ENCODE measurements at regions not wholly inside any gene's neighbourhood (a gene's known extent, or its start where the extent isn't known, plus 50 kb on each side); places are given as distances from the start of the nearest gene placed in this dataset.

DNA sequence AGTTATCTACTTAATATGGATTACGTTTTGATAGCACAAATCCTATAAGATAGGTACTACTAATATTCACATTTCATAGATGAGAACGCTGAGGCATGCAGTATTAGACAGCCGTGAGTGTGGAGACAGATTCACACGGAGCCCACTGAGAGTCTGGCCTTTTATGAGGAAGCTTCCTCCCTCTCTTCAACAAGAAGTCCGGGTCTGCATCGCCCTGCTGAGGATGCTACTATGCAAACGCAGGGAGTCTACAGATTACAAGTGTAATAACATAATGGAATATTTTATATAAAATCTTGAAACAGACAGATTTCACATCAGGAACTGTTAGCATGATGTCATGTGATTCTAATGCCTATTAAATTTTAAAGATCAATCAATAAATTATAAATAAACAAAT is 255.9 kb upstream of the GLI3 start:
- no peak for DNase-seq (ENCODE audit: low read depth)

DNA sequence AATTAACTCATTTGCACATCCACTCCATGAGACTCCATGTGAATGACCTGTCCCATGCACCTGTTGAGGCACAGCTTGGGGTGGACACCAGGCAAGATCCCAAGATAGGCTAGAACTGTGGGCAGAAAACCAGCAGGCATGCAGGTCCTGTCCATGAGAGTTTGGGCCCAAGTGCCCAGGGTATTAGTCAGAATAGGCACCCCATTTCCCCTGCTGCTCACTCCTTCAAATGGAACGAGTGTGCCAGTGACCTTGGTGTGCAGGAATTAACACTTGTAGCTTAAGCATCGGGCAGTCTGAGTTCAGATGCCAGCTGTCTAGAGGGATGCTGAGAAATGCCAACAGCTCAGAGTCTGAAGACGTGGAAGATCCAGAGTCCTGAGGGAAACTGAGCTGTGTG is 254.1 kb upstream of the GLI3 start:
- DNase-seq (ENCODE audit: low read depth) = no peak

DNA sequence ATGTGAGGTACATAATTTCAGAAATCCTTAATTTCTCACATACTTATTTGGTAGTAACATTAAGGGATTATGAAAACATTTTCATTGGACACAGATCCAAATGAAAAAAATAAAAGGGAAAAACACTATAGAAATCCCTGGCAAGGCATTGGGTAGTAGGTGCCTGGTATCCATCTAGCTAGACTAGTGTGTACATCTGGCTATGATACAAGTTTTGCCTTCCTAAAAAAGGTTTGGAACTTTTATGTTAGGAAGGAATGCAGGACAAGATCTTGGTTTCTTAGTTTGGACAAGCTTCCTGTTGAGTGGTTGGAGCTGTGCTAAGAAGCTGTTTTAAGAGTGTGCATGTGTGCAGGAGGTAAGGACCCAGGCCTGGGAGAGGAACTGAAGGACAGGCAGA is 252.3 kb upstream of the GLI3 start:
- no peak for DNase-seq (ENCODE audit: low read depth)

DNA sequence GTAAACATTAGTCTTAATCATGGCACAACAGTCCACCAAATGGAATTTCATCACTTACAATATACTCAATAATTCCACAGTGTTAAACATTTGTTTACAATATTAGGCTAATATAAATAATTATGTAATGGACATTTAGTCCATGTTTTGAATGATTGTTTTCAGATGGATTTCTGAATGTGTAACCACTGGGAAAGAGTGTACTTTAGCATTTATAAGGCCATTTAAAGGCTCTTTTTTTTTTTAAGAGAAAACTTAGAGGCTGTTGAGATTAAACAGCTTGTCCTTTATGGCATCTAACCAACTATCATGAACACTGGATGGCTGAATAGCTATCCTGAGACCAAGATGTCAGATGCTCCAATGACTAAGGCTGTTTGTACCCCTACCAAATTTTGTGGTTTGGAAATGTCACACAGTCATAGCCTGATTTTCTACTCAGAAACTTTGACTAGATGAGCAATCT is 248.3 kb upstream of the GLI3 start:
- DNase-seq (ENCODE audit: low read depth) = no peak

DNA sequence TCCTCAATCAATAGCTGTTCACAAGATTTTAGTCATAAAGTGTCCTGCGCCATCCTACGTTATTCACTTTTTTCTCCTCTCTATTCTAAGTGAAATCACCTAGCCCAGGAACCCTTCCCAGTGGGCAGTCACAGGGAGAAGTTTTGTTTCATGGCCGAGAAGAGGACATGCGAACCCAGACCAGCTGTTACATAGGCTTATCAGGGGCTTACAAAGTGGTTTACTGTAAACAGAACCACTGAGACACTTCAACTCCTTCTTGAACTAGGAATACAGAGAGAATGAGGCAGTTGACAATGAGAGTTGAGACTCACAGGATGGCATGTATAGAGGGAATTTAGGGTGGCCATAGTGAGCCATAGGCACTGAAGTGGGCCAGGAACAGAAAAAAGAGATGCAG is 246.9 kb upstream of the GLI3 start:
- DNase-seq (ENCODE audit: low read depth) = no peak

DNA sequence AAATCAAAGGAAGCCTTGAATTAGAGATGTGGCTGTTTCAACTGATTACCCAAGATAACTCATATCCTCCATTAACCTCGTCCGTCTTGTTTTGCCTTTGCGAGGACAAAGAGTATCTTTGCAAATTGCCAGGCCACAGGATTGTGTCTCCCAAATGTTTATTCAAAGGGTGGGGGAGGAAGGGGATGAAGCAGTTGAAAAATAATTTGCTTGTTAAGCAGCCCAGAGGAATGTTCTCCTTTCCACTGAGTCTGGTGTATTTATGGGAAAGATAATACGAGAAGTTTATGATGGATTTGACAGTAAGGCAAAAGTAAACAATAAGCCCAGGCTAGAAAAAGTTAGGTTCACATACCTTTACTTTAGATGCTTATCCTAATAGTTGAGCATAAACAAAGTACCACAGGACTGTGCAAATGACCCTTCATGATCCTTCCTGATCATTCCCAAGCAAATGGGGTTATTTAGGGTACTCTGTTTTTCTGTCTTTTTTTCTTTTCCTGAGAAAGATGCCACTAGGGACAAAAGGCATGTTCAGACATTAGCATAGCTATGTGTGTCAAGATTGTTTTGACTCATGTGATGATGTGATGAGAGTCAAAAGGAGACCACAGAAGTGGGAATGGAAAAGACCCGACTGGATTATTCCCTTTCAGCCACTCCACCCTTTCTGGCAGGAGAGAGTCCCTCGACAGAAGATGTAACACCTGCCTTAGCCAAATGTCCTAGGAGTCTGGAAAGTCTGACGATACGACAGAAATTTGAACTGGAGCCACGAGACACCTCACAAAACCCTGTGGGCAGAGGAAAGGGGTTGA is 243.0 kb upstream of the GLI3 start:
- no peak for DNase-seq (ENCODE audit: low read depth)

DNA sequence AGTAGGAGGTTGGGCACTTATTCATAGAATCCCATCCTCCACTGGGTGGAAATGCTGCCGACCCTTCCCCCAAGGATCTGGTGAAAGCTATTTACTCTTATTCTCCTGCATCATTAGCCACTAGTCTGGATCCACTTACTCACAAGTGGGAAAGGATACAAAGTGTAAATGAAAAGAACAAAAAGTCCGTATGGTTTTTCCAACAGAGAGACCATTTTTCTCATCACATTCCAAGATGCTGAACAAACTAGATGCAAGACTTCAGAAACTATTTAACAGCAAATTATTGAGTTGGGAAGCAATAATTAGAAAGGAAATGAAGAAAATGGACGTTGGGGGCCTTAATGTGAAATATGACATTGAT is 242.4 kb upstream of the GLI3 start:
- no peak for DNase-seq (ENCODE audit: low read depth)

DNA sequence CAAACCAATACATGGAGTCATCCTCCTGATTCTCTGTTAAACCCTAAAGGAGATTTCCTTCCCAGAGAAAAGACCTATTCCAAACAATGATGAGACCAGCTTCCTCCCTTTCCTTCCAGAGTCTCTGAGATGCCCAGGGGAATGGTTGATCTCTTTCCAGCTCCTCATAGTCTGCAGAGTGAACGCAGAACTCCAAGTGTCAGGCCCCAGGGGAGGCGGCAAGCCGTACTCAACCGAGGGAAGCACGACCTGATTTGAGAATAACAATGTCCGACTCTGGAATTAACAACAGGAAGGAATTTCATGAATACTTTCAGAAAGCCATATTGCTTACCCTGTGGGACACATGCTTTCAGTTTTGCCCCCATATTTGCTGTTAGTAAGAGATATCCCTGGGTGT is 241.7 kb upstream of the GLI3 start:
- DNase-seq (ENCODE audit: low read depth) = no peak

DNA sequence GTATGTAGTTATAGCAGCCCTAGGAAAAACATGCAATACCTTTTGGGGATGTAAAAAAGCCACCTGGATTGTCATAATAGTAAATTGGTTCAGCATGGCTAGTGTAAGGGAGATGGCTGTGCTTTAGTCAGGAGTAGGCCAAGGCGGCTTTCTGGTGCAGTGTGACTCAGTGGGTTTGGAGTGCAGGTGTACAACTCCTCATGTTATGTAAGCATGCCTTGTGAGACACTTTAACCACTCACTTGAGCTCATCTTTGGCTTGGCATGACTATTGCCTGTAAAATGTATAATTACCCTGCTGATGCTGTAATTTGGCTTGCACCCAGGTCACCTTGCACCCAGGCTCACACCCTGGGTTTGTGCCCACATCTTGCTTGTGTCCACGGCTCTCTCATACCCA is 239.2 kb upstream of the GLI3 start:
- DNase-seq (ENCODE audit: low read depth) = no peak

DNA sequence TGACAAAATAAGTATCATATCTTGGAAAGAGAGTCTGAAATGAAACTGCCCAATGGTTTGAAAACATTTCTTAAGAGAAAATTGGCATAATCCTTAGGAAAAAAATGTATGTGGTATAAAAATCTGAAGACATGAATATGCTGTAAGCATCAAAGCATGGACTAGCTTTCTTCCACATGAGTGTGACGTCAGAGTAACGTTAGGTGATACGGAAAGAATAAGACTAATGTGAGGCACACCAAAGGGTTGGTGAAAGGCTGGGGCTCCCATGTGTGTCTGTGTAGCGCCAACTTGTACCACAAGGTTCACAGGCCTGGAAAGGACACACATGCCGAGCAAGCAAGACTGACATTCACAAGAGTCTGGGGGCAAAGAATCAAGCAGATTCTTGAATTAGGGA is 238.1 kb upstream of the GLI3 start:
- no peak for DNase-seq (ENCODE audit: low read depth)

DNA sequence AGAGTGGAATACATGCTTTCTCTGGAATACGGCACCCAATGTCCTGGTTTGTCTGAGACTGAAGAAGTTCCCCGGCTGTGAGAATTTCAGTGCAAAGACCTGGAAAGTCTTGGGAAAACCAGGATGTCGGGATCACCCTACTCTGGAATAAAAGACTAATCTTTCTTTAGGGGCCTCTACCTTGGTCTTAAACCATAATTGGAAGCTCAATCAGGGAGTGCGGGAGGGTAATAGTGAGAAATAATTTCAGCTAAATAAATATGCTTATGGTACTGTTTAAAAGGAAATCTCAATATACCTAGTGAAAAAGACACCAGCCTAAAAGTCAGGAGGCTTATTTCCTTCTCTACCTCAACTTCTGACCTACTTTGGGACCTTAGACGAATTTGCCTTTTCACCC is 236.1 kb upstream of the GLI3 start:
- no peak for DNase-seq (ENCODE audit: low read depth)

DNA sequence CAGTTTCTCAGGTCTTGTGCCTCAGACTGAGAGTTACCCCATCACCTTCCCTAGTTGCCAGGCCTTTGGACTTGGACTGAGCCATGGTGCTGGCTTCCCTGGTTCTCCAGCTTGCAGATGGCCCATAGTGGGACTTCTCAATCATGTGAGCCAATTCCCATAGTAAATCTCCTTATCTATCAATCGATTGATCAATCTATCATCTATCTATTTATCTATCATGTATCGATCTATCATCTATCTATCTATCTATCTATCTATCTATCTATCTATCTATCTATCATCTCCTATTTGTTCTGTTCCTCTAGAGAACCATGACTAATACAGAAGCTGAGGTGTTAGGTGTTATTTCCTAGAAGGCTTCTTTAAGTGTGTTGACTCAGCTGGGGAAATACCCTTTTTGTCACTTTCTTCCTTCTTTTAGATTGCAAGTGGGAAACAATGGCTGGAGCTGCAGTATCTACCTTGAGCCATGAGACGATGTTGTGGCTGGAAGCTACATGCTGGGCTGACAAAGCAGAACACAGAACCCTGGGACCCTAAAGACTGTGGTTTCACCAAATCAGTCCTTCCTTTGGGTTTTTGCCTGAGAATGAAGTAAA is 234.7 kb upstream of the GLI3 start:
- DNase-seq (ENCODE audit: low read depth) = no peak

DNA sequence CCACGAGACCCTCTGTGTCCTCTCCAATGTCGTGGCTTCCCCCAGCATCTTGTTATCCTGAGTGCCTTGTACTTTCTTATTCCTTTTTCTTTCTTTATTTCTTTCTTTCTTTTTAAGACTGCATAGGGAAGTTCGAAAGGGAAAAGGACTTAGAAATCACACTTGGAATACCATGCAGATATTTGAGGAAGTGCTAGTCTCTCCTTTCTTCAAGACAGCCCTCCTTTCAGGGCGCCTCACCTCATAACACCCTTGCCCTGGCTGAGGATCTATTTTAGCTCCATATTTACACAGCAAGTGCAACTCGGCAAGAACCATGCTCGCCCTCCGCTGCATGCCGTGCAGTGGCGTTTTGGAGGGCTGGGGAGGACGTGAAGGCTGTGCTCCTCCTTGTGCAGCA is 232.3 kb upstream of the GLI3 start:
- DNase-seq (ENCODE audit: low read depth) = no peak

DNA sequence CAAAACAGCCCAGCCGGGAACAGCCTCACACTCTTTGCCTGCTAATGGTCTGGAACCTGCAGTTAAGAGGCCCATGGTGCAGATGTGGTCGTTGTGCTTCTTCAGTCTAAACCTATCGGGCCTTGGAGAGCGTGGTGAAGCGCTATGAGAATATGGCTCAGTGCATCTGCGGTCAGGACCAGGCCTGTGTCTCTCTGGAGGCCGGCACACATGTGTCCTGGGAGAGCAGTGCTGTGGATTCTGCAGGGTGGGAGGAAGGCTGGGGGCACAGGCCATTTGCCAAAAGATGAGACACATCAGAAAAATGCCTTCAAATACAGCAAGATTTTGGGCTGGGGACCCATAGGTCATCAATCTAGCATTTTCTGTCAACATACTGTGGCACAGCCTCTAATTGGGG is 231.5 kb upstream of the GLI3 start:
- no peak for DNase-seq (ENCODE audit: low read depth)

DNA sequence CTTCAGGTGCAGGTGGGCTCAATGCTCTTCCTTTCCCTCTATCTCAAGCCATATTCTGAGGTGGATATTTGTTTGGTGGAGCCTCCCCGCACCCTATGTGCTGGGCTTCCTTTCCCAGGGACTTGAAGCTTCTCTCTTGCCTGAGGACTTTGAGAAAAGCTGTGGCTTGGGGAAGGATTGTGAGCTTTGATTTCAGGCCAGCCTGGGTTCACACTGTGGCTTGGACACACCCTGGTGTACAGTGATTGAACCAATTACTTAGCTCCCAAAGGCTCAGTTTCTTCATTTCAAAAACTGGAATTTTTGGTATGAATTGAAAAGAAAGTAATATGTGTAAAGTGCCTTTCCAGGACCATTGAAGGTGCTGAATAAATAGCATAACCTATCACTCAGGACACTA is 224.5 kb upstream of the GLI3 start:
- DNase-seq (ENCODE audit: low read depth) = no peak

DNA sequence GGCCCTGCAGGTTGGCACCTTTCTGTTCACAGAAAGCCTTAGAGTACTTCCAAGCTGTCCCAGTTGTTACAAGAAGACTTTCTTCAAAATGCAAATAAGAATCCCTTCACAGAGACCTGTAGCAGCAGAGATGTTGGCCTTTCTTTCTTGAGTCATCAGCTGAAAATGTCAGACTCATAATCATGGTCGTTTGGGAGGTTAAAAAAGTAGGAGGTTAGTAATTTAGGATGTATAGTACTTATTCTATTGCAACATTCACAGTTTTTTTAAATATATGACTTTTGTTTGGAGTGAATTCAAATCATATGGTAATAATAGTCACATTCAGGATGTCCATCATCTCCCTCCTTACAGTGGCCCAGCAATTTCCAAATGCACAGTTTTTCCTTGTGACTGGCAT is 223.9 kb upstream of the GLI3 start:
- no peak for DNase-seq (ENCODE audit: low read depth)

DNA sequence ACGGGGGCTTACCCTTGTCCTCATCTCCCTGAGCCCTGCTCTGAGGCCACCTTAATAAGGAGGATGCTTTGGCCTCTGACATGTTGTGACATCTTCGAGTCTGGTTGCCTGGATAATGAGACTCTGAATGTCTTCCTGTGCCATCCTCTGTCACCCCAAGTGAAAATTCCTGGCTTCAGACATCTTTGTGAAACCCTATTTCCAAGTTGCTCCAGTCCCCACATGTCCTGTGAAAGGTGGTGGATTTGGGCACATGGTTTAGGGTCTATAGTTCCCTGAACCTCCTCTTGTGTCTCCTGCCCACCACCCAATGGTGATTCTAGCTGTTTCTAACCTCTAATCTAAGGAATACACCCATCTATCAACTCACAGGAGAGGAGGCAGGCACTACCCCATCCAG is 223.1 kb upstream of the GLI3 start:
- no peak for DNase-seq (ENCODE audit: low read depth)

DNA sequence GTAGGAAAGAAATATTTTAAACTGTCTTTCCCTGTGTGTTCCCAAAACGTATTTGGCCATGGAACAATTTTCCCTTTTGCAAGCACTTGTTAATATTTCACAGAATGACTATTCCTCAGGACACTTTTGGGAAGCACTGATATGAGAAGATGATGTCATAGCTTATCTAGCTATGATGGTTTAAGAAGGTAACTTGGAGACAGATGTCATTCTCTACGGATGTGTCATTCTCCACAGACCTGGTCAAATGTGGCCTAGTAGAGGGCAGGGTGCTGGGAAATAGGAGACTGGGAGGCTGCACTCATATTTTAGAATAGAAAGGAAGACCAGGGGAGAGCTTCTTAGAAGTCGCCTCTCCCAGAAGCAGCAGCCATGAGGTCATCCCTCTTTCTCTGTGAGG is 220.7 kb upstream of the GLI3 start:
- no peak for DNase-seq (ENCODE audit: low read depth)

DNA sequence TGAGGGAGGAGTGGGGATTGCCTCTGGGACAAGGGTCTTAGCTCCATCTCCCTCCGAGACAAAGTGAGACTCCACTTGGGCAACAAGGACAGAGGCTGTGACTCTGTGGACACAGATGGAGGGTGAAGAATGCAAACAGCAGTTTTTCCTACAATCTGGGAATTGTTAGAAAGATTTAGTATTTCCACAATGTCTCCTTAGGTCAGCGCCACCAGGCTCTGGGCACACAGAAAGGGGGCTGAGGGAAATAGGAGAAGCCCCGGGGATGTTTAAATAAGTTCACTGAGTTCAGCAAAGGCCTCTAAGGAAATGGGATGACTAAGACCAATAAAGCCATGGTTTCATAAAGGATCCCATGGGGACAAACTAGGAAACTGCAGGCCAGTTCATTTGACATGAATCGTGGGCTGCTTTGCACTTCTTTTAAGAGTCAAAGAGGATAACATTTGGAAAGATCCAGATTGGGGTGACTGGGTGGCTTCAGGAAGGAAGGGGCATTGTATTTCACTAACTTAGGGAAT is 219.8 kb upstream of the GLI3 start:
- DNase-seq (ENCODE audit: low read depth) = no peak

DNA sequence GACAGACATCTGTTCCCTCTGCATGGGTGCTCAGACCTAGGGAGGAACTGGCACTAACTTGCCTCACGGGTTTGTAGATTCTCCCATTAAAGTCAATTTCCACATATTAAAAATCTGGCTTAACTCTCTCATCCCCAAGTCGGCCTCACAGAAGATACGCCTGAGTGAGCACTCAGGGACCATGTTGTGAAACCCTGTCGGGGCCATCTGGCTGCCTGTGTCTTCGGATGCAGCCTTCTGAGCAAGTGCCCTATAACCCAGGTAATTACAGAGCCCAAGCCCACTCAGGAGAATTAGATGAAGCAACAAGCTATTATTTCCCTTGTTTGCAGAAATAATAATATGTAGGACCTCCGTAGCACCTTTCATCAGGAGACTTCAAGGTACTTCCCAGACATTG is 219.3 kb upstream of the GLI3 start:
- DNase-seq (ENCODE audit: low read depth) = no peak

DNA sequence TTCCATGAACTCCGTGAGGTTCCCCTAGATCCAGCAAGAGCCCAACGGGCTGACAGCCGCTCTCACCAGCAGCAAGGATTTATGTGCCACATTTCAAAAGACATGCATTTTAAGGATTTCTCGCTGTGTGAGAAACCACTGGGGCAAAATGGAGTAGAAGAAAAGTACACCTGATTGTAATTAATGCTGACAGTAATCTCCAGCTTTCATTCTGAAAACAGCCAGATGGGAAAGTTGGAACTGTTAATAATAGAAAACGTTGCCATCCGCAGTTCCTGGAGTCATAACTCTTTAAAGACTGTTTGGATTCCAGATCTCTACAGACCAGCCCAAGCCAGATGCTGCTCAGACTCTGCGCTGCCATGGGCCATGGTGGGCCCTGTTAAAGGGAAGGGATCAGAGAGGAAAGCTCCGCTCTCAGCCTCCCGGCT is 216.9 kb upstream of the GLI3 start:
- DNase-seq (ENCODE audit: low read depth) = no peak

DNA sequence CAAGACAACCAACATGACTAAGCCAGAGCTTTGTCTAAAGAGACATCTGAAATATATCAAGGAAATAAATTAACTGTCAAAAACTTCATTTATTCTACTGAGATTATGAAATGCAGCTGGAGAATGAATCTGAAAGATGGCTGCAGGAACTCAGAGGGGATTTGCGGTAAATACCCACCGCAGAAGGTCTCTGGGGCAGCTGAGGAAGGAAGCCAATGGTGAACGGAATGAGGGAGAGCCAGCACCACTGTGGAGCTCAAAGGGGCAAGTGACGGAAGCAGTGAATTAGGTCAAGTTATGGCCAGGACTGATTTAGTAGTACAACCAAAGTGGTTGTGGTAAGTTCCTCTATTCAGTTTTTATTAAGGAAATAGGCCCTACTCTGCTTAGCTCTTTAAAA is 215.3 kb upstream of the GLI3 start:
- no peak for DNase-seq (ENCODE audit: low read depth)

DNA sequence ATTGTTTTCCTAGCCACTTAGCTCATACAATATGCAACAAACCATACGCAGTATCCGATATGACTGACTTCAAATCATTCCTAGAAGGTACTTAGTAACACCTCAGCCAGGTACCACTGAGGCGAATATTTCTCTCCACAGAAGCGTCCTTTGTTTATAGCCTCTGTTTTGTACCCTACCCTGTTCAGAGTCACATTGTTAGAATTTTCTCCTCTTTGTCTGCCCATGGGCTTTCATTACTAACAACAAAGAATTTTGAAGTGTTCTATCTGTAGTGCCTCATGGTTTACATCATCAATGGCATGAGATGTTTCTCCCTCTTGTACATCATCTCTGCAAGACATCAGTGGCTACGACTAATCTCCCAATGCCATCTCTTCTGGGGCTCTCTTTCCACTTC is 212.4 kb upstream of the GLI3 start:
- DNase-seq (ENCODE audit: low read depth) = no peak

DNA sequence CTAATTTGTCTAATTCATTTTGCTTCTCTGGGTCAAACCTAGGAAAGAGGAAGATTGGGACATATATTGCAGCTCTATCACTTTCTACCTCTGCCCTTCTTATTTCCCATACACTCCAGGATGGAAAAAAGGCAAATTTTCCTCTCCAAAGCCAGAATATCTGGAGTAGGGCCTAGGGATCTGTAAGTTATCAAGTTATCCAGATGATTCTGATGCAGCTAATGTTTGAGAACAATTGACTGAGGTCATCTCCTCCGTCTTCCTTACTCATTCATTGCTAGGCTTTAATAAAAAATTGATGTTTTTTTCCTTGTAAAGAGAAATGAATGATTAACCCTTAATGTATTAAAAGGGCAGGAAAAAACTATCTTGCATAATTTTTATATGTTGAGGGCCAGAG is 211.9 kb upstream of the GLI3 start:
- DNase-seq (ENCODE audit: low read depth) = no peak

All from non-pigmented ciliary epithelial cell (primary cell).